Activated gamma-delta T cell treated with Interleukin-2 at 50 U/mL for 16 hours (primary cell): ENCODE measurements at regions not wholly inside any gene's neighbourhood (a gene's known extent, or its start where the extent isn't known, plus 50 kb on each side); places are given as distances from the start of the nearest gene placed in this dataset.

ENCODE experiments used
- DNase-seq: peaks from one replicate; pipeline ENCODE4 v3.0.0-alpha.2; 2020

GRCh38 chr11:80163011-80163410, 722.2 kb upstream of the TENM4 start:
- DNase-seq = no peak

GRCh38 chr11:80162387-80162786, 721.6 kb upstream of the TENM4 start:
- DNase-seq = no peak

DNA sequence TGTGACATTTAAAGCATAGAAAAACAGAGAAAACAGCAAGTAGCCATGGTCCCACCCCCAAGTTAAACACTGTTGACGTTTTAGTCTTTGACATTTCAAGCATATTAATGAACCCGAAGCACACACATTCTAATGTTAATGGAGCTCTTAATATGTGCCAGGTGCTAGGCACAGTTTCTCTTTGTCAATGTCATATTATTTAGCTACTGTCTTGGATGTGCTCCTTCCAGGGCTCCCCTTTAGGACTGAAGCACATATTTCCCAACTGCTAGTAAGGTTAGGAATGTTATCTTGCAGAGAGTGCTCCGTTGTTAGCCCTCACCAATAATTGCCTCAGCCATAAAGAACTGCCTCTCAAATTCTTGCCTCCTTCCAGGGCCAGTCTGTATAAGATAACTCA, 716.6 kb upstream of the TENM4 start:
- no peak for DNase-seq

DNA sequence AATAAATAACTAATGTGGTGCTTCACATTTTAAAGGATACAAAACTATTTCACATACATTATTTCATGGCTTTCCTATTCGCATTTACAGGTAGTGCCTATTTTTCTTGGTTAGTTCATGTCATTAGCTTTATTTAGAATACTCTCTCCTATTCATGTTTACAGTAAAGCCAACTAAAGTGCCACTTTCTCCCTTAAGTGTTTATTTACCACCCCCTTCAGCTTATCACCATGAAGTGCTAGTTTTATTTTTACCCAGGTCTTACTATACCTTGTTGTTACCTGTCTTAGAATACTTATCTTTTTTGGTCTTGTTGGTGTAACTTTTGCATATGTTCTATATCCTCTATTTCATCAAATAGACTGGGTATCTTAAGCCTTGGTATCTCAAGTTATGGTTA, 715.2 kb upstream of the TENM4 start:
- no peak for DNase-seq

DNA sequence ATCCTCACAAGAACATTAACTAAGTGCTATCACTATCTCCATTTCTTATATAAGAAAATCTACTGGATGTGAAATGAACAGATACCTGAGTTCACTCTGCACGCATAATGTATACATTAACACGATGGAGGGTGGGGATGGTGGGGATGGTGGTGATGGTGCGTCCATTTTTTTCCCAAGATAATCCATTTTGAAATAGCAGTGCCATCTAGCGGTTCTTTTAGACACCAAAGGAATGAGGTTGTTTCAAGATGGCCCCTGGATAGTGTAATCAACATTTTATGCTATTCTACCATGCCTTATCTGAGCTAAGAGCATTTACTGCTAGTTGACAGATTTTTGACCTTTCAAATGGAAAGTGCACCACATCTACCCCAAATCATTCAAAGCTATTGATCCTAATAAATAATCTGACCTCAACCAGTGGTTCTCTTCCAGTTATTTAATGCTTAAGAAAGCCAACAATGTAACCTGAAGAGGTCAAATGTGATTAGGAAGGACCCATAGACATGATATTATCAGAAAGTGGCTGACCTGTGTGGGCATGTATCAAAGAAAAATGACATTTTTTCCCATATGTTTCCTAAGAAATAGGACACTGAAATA, 714.7 kb upstream of the TENM4 start:
- DNase-seq = no peak

GRCh38 chr11:80146232-80146631, 705.4 kb upstream of the TENM4 start:
- no peak for DNase-seq

DNA sequence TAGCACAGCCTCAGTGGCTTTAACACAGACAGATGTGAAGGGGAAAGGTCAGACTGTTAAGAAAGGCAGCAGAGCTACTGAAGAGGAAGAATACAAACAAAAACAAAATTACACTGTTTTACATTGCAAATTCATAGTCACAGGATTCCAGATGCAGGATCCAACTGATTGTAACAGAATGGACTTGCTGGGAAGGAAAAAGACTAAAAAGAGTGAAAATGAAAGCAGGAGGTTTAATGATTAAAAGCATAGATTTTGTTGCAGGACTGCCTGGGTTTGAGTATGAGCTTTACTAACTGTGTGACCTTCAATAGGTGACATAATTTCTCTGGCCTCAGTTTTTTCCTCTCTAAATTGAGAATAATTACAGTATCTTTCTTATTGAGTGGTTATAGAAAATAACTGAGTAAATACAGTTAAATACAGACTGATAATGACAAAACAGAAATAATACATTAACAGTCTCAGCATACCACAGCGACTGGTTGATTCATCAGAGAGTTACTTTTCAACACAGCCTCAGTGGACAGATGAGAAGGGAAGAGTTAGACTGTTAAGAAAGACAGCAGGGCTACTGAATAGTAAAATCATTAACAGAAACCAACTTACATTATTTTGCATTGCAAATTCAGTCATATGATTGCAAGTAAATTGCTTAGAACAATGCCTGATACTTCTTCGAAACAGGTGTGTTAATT, 704.2 kb upstream of the TENM4 start:
- no peak for DNase-seq

DNA sequence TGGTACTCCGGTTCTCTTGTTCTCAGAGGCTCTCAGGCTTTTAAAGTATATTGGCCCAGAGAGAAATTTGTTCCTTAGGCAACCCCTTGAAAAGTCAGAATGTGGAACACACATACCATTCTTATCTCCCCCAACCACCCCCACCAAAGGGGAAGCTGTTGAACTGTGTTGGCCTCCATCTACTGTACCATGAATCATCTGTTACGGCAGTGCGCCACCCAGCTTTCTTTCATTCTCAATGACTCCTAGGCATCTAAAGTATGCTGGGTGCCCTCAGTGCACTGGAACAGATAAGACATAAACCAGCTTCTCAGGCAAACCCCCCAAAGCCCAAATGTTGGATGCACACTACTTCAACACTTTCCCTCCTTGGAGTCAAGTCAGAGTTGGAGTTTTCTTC, 696.2 kb upstream of the TENM4 start:
- no peak for DNase-seq

DNA sequence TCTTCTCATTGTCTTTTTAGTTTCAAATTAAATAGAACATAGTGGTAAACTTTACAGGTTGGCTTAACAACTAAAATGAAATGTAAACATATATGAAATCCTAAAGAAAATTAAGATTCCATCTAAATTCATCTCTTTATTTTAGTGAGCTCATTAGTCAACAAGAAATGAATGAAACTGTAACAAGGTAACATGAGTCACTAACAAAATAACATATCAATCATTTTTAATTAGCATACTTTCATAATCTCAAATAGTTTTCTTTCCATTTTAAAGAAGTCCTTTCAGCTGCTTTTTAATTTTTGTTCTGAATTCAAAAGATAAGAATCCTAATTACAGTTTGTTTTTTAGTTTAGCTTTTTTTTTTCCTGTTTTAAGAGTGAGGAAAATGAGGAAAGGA, 688.6 kb upstream of the TENM4 start:
- no peak for DNase-seq

GRCh38 chr11:80122211-80122610, 681.4 kb upstream of the TENM4 start:
- DNase-seq = no peak

- DNase-seq = no peak
These were observed 677.2 kb upstream of the TENM4 start for GRCh38 chr11:80118073-80118472.

GRCh38 chr11:80116796-80117195, 676.0 kb upstream of the TENM4 start:
- no peak for DNase-seq

- DNase-seq = no peak
These were observed 668.8 kb upstream of the TENM4 start for GRCh38 chr11:80109652-80110051.

DNA sequence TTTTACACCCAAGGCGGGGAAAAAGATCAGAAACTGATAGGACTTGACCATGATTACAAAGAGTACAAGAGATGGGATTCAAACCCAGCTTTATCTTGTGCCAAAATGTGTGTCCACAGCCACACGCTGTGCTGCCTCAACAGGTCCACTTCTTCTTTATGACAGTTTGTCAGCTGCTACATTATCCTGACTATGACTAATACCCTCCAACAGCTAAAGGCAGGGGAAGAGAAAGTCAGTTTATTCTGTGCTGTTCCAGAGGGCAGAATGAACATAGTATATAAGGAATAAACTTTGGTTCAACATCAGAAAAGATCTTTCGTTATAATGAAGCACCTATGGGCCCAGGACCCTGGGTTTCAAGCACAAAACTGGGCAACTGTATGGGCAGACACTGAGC, 668.2 kb upstream of the TENM4 start:
- DNase-seq = no peak

- no peak for DNase-seq
These were observed 666.6 kb upstream of the TENM4 start for GRCh38 chr11:80107415-80107814.

- DNase-seq = no peak
These were observed 663.4 kb upstream of the TENM4 start for GRCh38 chr11:80104191-80104590.

DNA sequence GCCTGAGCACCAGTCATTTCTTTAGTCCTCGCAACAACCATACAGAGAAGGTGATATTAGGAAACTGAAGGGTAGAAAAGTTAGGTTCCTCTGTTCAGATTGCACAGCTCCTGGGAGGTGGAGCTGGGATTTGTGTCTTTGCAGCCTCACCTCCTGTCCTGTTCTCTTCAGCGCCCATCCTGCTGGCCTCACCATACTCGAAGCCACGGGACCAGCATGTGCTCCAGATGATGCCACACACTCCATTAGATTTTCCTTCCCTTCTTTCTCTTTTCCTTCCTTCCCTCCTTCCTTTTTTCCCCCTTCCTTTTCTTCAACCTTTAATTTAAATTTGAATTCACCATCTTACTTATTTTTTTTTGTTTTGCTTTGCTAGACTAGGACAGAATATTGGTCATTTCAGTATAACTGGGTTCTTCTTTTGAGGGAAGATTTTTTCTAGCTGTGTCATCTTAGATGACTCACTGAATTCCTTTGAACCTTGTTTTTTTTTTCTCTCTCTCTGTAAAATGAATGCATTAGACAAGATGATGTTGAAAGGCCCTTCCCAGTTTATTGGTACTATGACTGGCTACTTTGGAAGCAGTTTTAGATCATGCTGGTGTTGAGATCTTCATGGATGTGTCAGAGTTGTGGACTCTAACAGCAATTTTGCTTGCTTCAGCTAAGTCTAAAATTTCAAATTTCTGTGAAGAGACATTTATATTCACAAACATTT, 662.5 kb upstream of the TENM4 start:
- no peak for DNase-seq

GRCh38 chr11:80097146-80097545, 656.3 kb upstream of the TENM4 start:
- DNase-seq = no peak

- DNase-seq = no peak
These were observed 655.9 kb upstream of the TENM4 start for GRCh38 chr11:80096736-80097135.

DNA sequence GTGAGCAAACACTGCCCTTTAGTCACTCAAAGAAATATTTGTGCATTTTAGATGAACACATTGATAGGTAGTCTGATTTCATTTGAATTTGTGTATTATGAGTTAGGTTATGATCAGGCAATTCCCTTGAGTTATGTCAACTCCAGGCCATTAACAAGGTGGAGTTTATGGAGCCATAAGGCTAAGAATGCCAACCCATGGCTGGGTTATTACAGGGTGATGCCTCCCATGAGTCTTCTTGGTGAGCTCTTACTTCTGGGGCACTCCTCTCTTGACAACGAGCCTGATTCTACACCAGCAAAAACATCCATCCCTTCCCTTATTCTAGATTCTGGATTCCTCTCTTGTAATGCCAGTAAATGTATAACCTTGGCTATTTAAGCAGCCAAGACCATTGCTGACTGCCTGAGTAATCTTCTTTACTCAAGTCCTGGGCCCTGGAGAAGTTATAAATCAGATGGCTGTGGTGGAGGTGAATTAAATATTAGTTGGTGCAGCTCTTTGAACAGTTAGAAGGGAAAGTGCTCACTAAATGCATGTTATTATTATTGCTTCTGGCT, 645.7 kb upstream of the TENM4 start:
- DNase-seq = no peak

DNA sequence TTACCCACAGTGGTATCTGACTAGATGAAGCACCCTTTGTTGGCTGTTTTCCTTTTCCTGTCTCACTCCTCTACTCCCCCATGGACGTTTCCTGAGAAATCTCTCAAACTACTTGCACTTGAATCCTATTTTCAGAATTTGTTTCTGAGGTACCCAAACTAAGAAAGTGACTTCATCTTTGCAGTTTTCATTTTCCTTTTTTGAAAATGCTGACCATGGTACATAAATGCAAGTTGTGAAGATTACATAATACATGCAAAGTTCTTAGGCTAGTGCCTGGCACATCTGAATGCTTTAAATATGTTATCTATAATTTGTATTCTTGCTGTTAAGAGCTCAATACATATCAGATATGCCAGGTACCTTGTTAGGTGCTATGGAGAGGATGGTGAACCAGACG, 644.7 kb upstream of the TENM4 start:
- no peak for DNase-seq

DNA sequence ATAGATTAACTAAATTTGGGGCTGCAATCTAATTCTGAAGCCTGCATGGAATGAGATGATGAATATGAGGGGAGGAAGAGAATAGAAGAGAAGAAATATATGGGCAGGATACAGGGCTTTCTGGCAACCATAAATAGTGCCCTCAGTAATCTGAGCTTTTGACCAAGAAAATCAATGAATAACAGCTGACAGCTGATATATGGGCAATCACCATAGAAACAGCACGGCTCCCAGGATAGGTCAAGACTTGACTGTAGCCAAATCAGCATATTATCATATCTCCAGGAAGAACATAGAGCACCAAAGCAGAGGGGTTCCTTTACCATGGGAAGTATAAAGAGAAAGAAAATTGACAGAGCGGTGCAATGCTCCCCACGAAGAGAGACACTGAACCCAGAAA, 643.8 kb upstream of the TENM4 start:
- DNase-seq = no peak

- no peak for DNase-seq
These were observed 642.7 kb upstream of the TENM4 start for GRCh38 chr11:80083531-80083951.

DNA sequence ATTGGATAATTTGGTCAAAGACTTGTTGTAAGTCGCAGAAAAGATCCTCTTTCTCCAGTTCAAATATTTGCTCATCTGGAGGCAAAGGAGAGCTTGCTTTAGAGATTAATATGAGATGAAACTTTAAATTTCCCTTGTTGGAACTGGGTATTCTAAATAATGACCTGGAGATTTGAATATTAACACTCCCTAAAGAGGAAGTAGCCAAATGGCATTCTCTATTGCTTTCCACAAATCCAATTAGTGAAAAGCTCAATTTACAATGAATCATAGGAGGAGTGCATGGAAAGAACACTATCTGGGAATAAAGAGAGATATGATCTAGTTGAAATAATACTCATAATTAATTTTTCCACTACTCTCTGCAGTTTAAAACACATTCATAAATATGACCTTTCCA, 641.6 kb upstream of the TENM4 start:
- no peak for DNase-seq
